Neutrophil (primary cell): ENCODE measurements at regions not wholly inside any gene's neighbourhood (a gene's known extent, or its start where the extent isn't known, plus 50 kb on each side); places are given as distances from the start of the nearest gene placed in this dataset.

ENCODE experiments used
- H3K27ac ChIP-seq: fragments of 200-600 bp; sonication (generic); 2 replicates; pipeline ENCODE4 v1.5.1; 2016; ENCODE audit warnings: mild to moderate bottlenecking, moderate library complexity
- H3K27me3 ChIP-seq: fragments of 200-600 bp; sonication (generic); 2 replicates; pipeline ENCODE4 v1.6.0; 2016; ENCODE audit warnings: mild to moderate bottlenecking
- H3K36me3 ChIP-seq: fragments of 200-600 bp; sonication (generic); 2 replicates; pipeline ENCODE4 v1.5.1; 2017
- H3K4me1 ChIP-seq, 2 experiments: fragments of 200-600 bp in 1 of 2; sonication (generic) in 1 of 2; 1 replicate in 1 of 2; 2 replicates in 1 of 2; pipeline versions ENCODE4 v1.5.1 to v1.6.1; 2013 to 2016; ENCODE audit warnings: low read depth in 1 of 2, low read length in 1 of 2, mild to moderate bottlenecking in 1 of 2, moderate library complexity in 1 of 2; ENCODE audit not compliant: control insufficient read depth in 1 of 2, insufficient read depth in 1 of 2
- H3K4me3 ChIP-seq, 2 experiments: fragments of 200-600 bp in 1 of 2; sonication (generic) in 1 of 2; 1 replicate in 1 of 2; 2 replicates in 1 of 2; pipeline ENCODE4 v1.5.1; 2013 to 2016; ENCODE audit warnings: low read depth in 1 of 2, low read length in 1 of 2, mild to moderate bottlenecking in 1 of 2, moderate library complexity in 1 of 2
- H3K9me3 ChIP-seq: fragments of 200-600 bp; sonication (generic); 2 replicates; pipeline ENCODE4 v1.5.1; 2016
- TF ChIP-seq, protein P1 (sequence below): fragments of 200-600 bp; sonication (generic); IDR thresholded peaks from 2 replicates; pipeline ENCODE4 v1.5.1; 2016; ENCODE audit warnings: antibody characterized with exemption

DNA sequence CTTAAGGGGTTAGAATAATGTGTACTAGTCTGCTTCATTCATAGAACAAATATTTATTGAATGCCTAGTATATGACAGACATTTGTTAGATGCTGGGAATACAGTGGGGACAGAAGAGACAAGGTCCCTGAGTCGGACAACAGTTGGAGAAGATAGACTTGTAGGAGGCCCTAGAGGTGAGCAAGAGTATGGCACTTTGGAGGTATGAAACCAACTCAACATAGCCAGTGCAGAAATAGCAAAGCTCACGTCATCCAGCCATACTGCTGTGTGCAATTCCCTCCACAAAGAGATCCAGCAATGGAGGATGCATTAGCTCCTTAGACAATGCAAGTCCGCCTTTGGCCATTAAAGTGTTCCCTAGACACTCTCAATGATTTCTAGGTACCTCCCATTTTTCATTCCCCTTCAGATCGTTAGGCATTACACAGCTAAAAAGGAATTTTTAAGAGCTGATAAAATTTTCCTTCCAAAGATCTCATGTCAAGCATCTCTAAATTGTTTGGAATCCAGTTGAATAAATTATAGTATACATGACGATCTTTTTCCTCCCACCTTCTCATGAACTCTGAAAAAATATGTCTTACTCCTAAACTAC is 1949.6 kb upstream of the WWC1 start:
- Histone ChIP-seq H3K4me1 (no peaks in the 10 kb centered on the region), H3K9me3 (no peaks in the 10 kb centered on the region), H3K27ac (no peak overlapping the region), H3K36me3 (no peaks in the 10 kb centered on the region), H3K27me3 (no peaks in the 10 kb centered on the region), H3K4me3 (no peak overlapping the region)
- TF ChIP-seq, protein P1, sequence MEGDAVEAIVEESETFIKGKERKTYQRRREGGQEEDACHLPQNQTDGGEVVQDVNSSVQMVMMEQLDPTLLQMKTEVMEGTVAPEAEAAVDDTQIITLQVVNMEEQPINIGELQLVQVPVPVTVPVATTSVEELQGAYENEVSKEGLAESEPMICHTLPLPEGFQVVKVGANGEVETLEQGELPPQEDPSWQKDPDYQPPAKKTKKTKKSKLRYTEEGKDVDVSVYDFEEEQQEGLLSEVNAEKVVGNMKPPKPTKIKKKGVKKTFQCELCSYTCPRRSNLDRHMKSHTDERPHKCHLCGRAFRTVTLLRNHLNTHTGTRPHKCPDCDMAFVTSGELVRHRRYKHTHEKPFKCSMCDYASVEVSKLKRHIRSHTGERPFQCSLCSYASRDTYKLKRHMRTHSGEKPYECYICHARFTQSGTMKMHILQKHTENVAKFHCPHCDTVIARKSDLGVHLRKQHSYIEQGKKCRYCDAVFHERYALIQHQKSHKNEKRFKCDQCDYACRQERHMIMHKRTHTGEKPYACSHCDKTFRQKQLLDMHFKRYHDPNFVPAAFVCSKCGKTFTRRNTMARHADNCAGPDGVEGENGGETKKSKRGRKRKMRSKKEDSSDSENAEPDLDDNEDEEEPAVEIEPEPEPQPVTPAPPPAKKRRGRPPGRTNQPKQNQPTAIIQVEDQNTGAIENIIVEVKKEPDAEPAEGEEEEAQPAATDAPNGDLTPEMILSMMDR = no peak

DNA sequence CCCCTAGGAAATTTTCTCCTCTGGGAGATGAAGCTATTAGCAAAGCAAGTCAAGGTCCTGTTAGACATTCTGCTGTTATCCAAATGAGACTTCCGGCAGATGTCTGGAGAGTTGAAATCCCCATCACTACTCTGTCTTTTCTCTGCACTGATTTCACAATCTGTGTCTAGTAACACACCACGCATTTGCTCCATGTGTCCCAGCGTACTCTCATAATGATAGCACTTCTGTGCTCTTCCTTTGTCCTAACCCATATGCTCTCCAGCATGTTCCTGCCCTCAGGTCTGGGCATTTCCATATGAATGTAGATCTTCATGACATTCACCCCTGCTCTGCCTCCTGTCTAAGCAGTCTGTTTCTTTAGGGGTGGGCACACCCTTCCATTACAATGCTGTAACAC is 1949.0 kb upstream of the WWC1 start:
- Histone ChIP-seq H3K27me3 (no peaks in the 10 kb centered on the region), H3K27ac (no peak overlapping the region), H3K4me3 (no peak overlapping the region), H3K9me3 (no peaks in the 10 kb centered on the region), H3K4me1 (no peaks in the 10 kb centered on the region), H3K36me3 (no peaks in the 10 kb centered on the region)
- TF ChIP-seq, protein P1 = no peak

DNA sequence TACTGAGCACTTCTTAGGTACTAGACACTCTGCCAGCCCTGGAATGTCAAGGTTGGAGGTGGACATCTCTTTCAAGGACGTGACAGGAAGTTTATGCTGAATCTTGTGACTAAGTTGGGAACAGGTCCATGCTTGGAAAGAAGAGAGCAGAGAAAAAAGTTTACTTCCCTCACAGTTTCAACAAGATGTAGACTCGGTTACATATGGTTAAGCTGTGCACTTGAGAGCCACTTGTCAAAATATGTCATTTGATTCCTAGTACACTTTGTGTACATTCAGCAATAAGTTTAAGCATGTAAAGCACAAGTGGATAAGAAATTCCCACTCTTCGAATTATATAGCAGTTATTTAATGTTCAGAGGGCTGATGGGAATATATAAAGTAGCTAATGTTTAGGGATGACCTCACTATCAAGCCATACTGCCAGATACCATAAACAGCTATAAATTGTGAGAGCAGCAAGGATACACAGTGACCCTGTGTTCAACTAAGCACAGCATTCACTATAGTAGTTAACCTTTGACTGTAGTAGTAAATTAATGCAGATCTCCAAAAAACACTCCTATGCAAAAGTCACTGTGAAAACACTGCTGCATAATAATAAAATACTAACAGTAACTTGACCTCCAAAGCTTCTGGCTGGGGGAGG is 1944.6 kb upstream of the WWC1 start:
- Histone ChIP-seq H3K27me3 (no peaks in the 10 kb centered on the region), H3K9me3 (no peaks in the 10 kb centered on the region), H3K4me3 (no peak overlapping the region), H3K36me3 (no peaks in the 10 kb centered on the region), H3K27ac (no peak overlapping the region), H3K4me1 (no peaks in the 10 kb centered on the region)
- TF ChIP-seq, protein P1 = no peak

DNA sequence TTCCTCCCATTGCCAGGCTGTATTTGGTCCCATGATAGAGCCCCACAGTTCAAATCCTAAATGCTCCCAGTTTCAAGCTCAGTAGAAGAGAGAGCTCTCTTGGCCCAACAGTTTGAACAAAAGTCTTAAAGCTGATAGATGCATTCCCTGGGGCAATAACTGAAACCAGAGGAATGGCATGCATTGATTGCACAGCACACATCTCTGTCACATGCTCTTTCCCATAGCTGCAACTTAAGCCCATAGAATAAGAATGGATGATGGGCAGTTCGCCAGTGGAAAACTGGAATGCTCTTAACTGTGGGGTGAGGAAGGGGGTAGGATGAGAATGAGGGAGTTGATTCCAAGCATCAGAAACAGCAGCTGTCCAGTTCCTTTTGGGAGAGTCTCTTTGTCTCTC is 1942.4 kb upstream of the WWC1 start:
- H3K4me1 ChIP-seq = no peaks in the 10 kb centered on the region

DNA sequence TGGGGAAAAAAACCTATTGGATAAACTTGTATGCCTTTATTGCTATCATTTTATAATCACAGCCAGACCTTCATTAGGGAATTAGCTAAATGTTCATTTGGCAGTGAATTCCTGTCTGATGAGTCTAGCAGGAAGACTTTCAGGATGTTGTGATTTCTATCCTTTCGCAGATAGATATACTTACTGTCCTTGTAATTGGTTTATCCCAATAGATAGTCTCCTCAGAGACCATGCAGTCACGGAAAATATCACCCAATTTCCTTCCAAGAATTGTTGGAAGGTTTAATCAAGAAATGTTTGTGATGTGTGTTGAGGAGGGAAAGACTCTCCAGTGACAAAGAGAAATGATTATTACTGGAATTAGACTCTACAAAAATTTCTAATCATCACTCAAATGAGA is 1937.9 kb upstream of the WWC1 start:
- Histone ChIP-seq H3K27me3 (no peaks in the 10 kb centered on the region), H3K4me3 (no peak overlapping the region), H3K9me3 (peaks cover 2% of the 10 kb centered on the region), H3K4me1 (no peaks in the 10 kb centered on the region), H3K27ac (no peak overlapping the region), H3K36me3 (no peaks in the 10 kb centered on the region)
- TF ChIP-seq, protein P1 = no peak

More for the DNA sequence above, 1942.4 kb upstream of the WWC1 start:
- Histone ChIP-seq H3K27ac (no peak overlapping the region), H3K4me3 (no peak overlapping the region), H3K27me3 (no peaks in the 10 kb centered on the region), H3K36me3 (no peaks in the 10 kb centered on the region), H3K9me3 (peaks cover 2% of the 10 kb centered on the region)
- TF ChIP-seq, protein P1 = no peak
